Stimulated activated naive CD8-positive, alpha-beta T cell treated with anti-CD3 and anti-CD28 coated beads, Interleukin-15, Interleukin-2, amounts not matched to agents 100 U/mL and 50 U/mL, for 24 hours (primary cell): ENCODE measurements at regions not wholly inside any gene's neighbourhood (a gene's known extent, or its start where the extent isn't known, plus 50 kb on each side); places are given as distances from the start of the nearest gene placed in this dataset.
"Not testable (repeated sequence)": the region's sequence is repeated elsewhere in the genome, so short reads cannot be mapped to it uniquely, and the experiment has no call there.

Experiments used
- ATAC-seq: fragments of 150-1000 bp; cut with Tn5 transposase; one replicate; pipeline ENCODE4 v1.10.0; 2021
- DNase-seq: peaks from one replicate; pipeline ENCODE4 v3.0.0; 2021

GRCh38 chr4:189825466-189825865 is 115.2 kb upstream of the FRG1 start:
- ATAC-seq (no peak), DNase-seq (no peak)

DNA sequence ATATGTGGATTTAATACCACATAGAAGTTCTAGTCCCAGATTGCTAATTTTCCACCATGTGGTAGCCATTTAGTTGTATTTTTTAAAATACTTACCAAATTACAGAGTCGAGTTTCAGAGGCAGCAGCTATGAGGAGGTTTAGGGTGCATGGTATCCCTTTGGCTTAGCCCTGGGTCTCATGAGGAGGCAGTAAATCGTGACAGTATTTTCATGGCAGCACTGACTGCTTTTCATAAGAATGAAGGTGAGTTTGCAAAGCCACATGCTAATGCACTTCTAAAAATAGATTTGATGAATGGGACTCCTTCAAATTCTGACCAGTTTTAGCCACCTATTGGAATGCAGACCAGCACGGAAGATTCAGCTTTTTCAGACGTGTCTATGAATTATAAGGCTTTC is 114.0 kb upstream of the FRG1 start:
- ATAC-seq (no peak), DNase-seq (no peak)

GRCh38 chr4:189828081-189828697 is 112.5 kb upstream of the FRG1 start:
- ATAC-seq (no peak), DNase-seq (no peak)

- ATAC-seq (no peak), DNase-seq (no peak)
These were observed 108.1 kb upstream of the FRG1 start for GRCh38 chr4:189832528-189832927.

- ATAC-seq (no peak), DNase-seq (no peak)
These were observed 106.1 kb upstream of the FRG1 start for GRCh38 chr4:189834616-189835015.

DNA sequence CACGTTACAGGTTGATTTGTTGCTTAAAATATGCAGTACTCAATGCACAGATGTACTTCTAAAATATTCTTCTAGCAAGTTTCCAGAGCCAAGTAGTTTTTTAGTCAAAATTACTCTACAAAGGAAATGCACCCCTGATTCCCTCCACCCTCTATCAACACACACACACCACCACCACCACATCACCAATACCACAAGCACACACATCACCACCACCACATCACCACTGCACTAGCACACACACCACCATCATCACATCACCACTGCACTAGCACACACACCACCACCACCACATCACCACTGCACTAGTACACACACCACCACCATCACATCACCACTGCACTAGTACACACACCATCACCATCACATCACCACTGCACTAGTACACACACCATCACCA is 105.2 kb upstream of the FRG1 start:
- ATAC-seq, result no peak
- no peak for DNase-seq

- ATAC-seq, result no peak
These were observed 103.2 kb upstream of the FRG1 start for GRCh38 chr4:189837471-189837870.

DNA sequence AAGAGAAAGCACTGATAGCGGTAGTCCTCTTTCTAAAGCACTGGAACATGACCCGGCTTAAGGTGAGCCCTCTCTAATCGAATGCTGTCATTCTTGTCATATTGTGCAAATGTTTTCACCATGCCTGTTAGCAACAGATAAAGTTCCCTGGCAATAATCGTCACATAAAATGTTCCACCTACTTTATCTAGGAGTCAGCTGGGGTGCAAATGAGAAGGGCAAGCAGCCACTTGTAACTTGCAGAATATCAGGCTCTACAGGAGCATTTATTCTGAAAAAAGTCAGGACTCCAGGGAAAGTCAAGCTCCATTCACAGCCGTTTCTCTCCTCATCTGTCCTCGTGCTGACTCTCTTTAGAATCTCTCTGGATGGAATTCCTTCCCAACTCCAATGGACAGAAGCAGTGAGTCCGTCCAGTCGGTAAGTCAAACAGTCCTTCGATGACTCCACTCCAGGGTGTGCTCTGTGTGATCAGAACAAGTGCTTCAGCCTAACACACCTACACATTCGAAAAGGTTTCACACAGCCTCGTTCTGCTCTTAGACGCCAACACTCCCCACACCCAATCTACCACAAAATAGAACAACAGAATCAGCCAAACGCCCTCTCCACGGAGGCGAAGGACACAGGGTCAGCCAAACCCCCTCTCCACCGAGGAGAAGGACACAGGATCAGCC is 101.7 kb upstream of the FRG1 start:
- no peak for ATAC-seq
- no peak for DNase-seq

More at GRCh38 chr4:189837471-189837870, 103.2 kb upstream of the FRG1 start:
- DNase-seq, result no peak

DNA sequence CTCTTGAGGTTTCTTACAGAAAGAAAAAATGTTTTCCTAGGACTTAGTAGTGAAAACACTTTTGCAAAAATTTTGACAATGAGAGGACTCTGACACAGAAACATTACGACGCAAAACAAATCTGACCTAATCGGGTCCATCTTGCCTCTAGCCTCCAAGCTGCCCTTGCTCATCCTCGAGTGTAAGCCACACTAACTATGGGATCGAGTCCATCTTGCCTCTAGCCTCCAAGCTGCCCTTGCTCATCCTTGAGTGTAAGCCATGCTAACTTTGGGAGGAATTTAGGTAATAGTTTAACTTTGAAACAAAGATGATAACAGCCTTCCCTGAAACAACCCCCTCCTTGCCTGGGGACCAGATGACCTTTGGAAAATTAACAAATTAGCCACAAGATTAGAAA is 100.3 kb upstream of the FRG1 start:
- ATAC-seq (no peak), DNase-seq (no peak)

DNA sequence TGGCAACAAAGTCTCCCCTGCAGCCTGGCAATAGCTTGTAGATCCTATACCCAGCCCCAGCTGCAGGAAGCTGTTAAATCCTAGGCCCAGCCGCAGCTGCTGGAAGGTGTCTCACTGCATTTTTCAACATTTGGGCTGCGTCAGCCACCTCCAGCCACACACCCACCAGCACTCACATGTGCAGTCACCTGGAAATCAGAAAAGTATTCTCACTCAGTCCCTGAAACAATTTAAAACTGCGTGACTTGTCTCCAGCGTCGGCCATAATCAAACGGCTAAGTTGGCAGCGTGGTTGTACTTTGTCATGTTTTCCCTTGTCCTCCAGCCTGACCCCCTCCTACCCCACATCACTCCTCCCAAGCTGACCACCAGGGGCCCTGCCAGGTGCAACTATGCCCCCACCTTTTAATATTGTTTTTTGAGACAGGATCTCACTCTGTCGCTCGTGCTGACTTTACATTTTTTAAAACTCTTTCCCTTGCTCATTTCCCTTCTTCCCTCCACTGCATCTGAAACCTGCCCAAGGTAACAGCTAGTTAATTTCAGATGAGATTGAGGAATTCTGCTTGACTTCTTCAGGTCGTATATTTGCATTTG is 97.2 kb upstream of the FRG1 start:
- DNase-seq, result no peak
- no peak for ATAC-seq

DNA sequence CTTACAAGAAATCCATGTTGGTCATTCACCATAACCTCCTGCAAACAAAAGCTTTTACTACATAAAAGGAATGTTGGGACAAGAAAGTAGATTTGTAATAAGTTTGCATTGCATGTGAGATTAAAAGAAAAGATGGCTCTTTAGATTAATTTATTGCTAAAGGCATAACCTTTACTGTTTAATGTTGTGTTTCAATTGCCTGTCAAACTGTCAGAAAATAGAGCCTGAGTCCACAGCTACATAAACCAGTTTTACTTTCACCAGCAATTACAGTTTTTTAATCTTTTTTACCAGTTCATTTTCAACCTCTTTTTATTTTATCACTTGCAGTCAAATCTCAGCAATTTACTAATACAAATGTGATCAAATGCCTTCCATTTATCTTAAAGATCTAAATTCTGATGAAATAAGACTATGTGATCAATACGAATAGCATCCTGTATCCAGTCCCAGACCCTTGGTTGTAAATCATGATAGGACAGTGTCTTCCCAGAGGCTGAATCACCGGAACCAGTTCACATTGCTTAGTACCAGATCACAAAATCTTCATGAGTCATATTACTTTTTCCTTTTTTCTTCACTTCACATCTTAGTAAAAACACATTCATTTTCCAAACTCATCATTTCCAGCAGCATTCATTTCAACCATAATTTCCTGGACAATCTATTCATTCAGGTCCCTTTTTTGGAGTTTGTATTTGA is 95.4 kb upstream of the FRG1 start:
- ATAC-seq (no peak), DNase-seq (no peak)

DNA sequence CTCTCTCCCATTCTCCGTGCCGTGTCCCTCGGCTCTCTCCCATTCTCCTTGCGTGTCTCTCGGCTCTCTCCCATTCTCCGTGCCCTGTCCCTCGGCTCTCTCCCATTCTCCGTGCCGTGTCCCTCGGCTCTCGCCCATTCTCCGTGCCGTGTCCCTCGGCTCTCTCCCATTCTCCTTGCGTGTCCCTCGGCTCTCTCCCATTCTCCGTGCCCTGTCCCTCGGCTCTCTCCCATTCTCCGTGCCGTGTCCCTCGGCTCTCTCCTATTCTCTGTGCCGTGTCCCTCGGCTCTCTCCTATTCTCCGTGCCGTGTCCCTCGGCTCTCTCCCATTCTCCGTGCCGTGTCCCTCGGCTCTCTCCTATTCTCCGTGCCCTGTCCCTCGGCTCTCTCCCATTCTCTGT is 94.6 kb upstream of the FRG1 start:
- ATAC-seq, DNase-seq: not testable (repeated sequence)

DNA sequence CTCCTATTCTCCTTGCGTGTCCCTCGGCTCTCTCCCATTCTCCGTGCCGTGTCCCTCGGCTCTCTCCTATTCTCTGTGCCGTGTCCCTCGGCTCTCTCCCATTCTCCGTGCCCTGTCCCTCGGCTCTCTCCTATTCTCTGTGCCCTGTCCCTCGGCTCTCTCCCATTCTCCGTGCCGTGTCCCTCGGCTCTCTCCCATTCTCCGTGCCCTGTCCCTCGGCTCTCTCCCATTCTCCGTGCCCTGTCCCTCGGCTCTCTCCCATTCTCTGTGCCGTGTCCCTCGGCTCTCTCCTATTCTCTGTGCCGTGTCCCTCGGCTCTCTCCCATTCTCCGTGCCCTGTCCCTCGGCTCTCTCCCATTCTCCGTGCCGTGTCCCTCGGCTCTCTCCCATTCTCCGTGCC is 94.1 kb upstream of the FRG1 start:
- peak; percentile 4 for DNase-seq
- not testable (repeated sequence) for ATAC-seq

DNA sequence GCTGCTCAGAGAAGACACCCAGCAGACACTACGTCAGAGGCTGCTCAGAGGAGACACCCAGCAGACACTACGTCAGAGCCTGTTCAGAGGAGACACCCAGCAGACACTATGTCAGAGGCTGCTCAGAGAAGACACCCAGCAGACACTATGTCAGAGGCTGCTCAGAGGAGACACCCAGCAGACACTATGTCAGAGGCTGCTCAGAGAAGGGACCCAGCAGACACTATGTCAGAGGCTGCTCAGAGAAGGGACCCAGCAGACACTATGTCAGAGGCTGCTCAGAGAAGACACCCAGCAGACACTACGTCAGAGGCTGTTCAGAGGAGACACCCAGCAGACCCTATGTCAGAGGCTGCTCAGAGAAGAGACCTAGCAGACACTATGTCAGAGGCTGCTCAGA is 92.0 kb upstream of the FRG1 start:
- ATAC-seq, result not testable (repeated sequence)
- DNase-seq, result peak; percentile 4

- DNase-seq, result no peak
- no peak for ATAC-seq
These were observed 90.3 kb upstream of the FRG1 start for GRCh38 chr4:189850239-189850856.

DNA sequence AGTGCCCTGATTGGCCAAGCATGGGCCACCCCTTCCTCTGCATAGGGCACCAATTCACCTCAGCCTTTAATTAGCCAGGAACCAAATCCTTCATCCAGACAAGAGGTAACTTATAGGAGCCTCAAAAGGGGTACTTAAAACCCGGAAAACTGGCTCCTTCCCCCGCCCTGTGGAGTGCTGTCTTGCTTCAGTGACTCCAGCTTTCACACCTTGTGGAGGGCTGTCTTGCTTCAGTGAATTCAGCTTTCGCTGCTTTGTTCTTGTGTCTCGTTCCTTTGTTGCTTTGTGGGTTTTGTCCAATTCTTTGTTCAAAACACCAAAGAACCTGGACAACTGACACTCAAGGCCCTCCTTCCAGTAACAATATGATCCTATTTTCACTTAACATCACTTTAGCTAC is 82.2 kb upstream of the FRG1 start:
- ATAC-seq, result no peak
- DNase-seq, result no peak

DNA sequence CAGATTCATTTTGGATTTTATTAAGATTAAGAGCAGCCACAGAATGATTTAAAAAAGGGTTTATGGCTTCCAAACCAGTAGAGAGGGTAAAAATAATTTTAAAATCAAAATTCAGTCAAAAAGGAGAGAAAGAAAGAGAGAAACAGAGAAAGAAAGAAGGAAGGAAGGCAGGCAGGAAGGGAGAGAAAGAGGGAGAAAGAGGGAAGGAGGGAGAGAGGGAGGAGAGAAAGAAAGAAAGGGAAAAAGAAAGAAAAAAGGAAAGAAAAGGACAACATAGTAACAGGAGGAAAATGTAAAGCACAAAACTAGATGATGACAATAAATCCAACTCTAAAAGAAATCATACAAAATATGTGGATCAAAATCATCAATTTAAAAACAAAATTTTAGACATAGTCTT is 79.6 kb upstream of the FRG1 start:
- ATAC-seq (no peak), DNase-seq (no peak)

DNA sequence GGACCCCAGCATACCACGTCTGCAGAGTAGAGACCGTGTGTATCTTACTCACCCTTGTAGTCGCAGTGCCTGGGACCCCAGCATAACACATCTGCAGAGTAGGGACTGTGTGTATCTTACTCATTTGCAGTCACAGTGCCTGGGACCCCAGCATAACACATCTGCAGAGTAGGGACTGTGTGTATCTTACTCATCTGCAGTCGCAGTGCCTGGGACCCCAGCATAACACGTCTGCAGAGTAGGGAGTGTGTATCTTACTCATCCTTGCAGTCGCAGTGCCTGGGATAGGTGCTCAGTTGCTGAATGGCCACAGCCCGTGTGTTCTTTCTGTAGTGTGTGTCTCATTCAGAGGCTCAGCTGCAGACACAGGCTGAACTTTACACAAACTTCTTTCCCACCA is 71.4 kb upstream of the FRG1 start:
- DNase-seq, result no peak
- ATAC-seq, result no peak

GRCh38 chr4:189870511-189871234 is 70.0 kb upstream of the FRG1 start:
- ATAC-seq, result no peak
- no peak for DNase-seq

GRCh38 chr4:189874591-189874990 is 66.1 kb upstream of the FRG1 start:
- no peak for DNase-seq
- ATAC-seq, result no peak

- not testable (repeated sequence) for ATAC-seq
- peak; percentile 4 for DNase-seq
These were observed 59.5 kb upstream of the FRG1 start for GRCh38 chr4:189881190-189881589.

DNA sequence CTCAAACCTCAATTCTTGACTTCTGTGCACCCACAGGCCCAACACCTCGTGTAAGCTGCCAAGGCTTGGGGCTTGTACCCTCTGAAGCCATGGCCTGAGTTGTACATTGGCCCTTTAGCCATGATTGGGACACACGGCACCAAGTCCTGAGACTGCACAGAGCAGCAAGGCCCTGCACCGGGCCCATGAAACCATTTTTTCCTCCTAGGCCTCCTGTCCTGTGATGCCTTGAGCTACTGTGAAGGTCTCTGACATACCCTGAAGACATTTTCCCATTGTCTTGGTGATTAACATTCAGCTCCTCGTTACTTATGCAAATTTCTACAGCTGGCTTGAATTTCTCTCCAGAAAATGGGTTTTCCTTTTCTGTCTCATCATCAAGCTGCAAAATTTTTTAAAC is 52.3 kb upstream of the FRG1 start:
- not testable (repeated sequence) for ATAC-seq, DNase-seq
